Erythroblast (primary cell): ENCODE measurements at regions not wholly inside any gene's neighbourhood (a gene's known extent, or its start where the extent isn't known, plus 50 kb on each side); places are given as distances from the start of the nearest gene placed in this dataset.

Experiments
- GATA1 ChIP-seq: IDR thresholded peaks from 2 replicates; pipeline ENCODE4 v1.6.1; 2011; ENCODE audit warnings: low read depth, mild to moderate bottlenecking, control low read depth, low read length, moderate library complexity
- POLR2A ChIP-seq: IDR thresholded peaks from 2 replicates; pipeline ENCODE4 v1.6.1; 2011; ENCODE audit warnings: mild to moderate bottlenecking, low read length

GRCh38 chr7:114086537-114086913 is 167.7 kb upstream of the PPP1R3A start:
- TF ChIP-seq POLR2A (no peak), GATA1 (no peak)
